Panc1 (cell line): ENCODE measurements at regions not wholly inside any gene's neighbourhood (a gene's known extent, or its start where the extent isn't known, plus 50 kb on each side); places are given as distances from the start of the nearest gene placed in this dataset.

ENCODE experiments used
- ATAC-seq: fragments of 200-7000 bp; cut with Tn5 transposase; 2 replicates; pipeline ENCODE4 v1.9.1; 2020; ENCODE audit warnings: mild to moderate bottlenecking, moderate library complexity
- BruUV-seq: library from RNA; stranded (reverse); fragments of 400-500 nt; replicated peaks from 2 replicates; lab custom pipeline; 2021; lab: Mats Ljungman, UMichigan
- CTCF ChIA-PET: fragments of 300-600 bp; sonication (Branson Sonifier 250); formaldehyde crosslinking; loops from one replicate; lab custom pipeline; 2022; ENCODE audit warnings: antibody characterized with exemption; lab: Charles Lee
- POLR2A ChIA-PET: fragments of 300-600 bp; sonication (Branson Sonifier 250); formaldehyde crosslinking; loops from one replicate; lab custom pipeline; 2022; ENCODE audit warnings: antibody characterized with exemption; lab: Charles Lee
- DNase-seq: peaks from one replicate; pipeline ENCODE4 v3.0.0-alpha.2; 2010; ENCODE audit warnings: low read depth, low spot score
- H3K27ac ChIP-seq: 2 replicates; pipeline ENCODE4 v1.5.1; 2011; ENCODE audit warnings: mild to moderate bottlenecking, low read length, inconsistent platforms
- H3K27me3 ChIP-seq: fragments of 200-500 bp; sonication (Bioruptor generic); 2 replicates; pipeline ENCODE4 v1.6.0; 2014; ENCODE audit warnings: low read length, inconsistent platforms; ENCODE audit not compliant: control insufficient read depth, insufficient read depth
- H3K36me3 ChIP-seq: fragments of 200-500 bp; sonication (Bioruptor generic); 2 replicates; pipeline ENCODE4 v1.5.1; 2014; ENCODE audit warnings: inconsistent platforms, mild to moderate bottlenecking, low read length, moderate library complexity; ENCODE audit not compliant: control insufficient read depth, insufficient read depth
- H3K4me1 ChIP-seq: 2 replicates; pipeline ENCODE4 v1.5.1; 2011; ENCODE audit warnings: inconsistent platforms, mild to moderate bottlenecking, low read length, moderate library complexity; ENCODE audit not compliant: control insufficient read depth, insufficient read depth
- H3K4me3 ChIP-seq, 2 experiments: 2 replicates each; pipeline ENCODE4 v1.5.1; 2011 to 2012; ENCODE audit warnings: low read depth in 2 of 2, low read length in 2 of 2, mild to moderate bottlenecking in 2 of 2, inconsistent platforms in 1 of 2, moderate library complexity in 1 of 2
- H3K9me3 ChIP-seq: fragments of 200-500 bp; sonication (Bioruptor generic); 2 replicates; pipeline ENCODE4 v1.5.1; 2014; ENCODE audit warnings: low read depth, mild to moderate bottlenecking, inconsistent platforms, low read length, moderate library complexity; ENCODE audit not compliant: control insufficient read depth, insufficient read depth
- POLR2AphosphoS5 ChIP-seq: IDR thresholded peaks from 2 replicates; pipeline ENCODE4 v1.6.1; 2012; ENCODE audit warnings: mild to moderate bottlenecking, low read depth, low read length, moderate library complexity
- SIN3A ChIP-seq: IDR thresholded peaks from 2 replicates; pipeline ENCODE4 v1.6.1; 2012; ENCODE audit warnings: low read depth, mild to moderate bottlenecking, low read length, moderate library complexity, borderline replicate concordance; ENCODE audit not compliant: insufficient read depth
- TCF7L2 ChIP-seq: IDR thresholded peaks from 2 replicates; pipeline ENCODE4 v1.6.1; 2011; ENCODE audit warnings: mild to moderate bottlenecking, low read depth, low read length, inconsistent platforms
- in situ Hi-C: cut with HindIII; loops from 2 replicates; pipeline ENCODE4 v1.10.0; 2016; ENCODE audit warnings: low sequenced_read_pairs, low pct_unique_long_range_greater_than_20kb
- intact Hi-C: fragments of 100-400 bp; cut with micrococcal nuclease; formaldehyde crosslinking; loops from one replicate; pipeline ENCODE4 v1.10.0; 2022; ENCODE audit not compliant: unreplicated experiment
- TF ChIP-seq, protein P1 (sequence below), 2 experiments: IDR thresholded peaks; 2 replicates each; pipeline ENCODE4 v1.6.1; 2011 to 2012; ENCODE audit warnings: low read depth in 2 of 2, control low read depth in 1 of 2, low read length in 1 of 2, mild to moderate bottlenecking in 1 of 2, moderate library complexity in 1 of 2; ENCODE audit not compliant: insufficient read depth in 1 of 2
- TF ChIP-seq, protein P2 (sequence below): fragments of 450-650 bp; IDR thresholded peaks from 2 replicates; pipeline ENCODE4 v1.5.1; 2017; ENCODE audit warnings: mild to moderate bottlenecking

DNA sequence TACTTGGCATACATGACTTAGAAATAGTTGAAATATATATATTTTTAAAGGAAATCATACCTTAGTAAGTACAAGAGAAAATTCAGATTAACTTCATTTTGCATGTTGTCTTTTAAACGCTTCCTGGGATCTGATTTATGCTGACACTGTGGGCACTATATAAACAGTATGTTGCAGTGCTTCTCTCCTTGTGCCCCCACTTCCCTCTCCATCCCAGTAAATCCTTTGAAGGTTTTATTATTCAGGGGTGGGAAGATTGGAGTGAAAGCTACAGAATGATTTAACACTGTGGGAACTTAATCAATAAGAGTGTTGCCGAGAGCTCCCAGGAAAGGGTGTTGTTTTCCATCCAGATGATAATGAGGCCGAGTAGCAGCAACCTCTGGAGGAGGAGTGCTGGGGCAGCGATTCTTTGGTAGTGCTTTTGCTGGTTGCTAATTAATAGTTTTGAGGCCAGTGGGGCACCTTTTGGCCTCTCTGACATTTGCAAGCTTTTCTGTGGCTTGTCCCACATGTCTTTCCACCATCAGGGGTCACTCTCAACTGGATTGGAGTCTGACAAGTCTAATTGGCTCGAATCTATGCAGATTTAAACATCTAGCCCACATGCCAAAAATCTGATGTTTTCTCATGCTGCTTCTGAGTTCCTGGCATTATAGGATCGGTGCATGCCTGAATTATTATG lies 183.0 kb upstream of the MMS22L start:
- H3K4me3 ChIP-seq: no peak overlapping the region
- H3K9me3 ChIP-seq: no peaks in the 10 kb centered on the region
- intact Hi-C loops (no loop called here), in situ Hi-C loops (no loop called here)
- CTCF ChIA-PET: no interaction called here
- no peaks in the 10 kb centered on the region for H3K27me3 ChIP-seq
- DNase-seq (no peak), ATAC-seq (no peak)
- POLR2A ChIA-PET: no interaction called here
- BruUV-seq: no TSS peak
- H3K27ac ChIP-seq: no peak overlapping the region
- no peaks in the 10 kb centered on the region for H3K36me3 ChIP-seq
- TF ChIP-seq, protein P1, sequence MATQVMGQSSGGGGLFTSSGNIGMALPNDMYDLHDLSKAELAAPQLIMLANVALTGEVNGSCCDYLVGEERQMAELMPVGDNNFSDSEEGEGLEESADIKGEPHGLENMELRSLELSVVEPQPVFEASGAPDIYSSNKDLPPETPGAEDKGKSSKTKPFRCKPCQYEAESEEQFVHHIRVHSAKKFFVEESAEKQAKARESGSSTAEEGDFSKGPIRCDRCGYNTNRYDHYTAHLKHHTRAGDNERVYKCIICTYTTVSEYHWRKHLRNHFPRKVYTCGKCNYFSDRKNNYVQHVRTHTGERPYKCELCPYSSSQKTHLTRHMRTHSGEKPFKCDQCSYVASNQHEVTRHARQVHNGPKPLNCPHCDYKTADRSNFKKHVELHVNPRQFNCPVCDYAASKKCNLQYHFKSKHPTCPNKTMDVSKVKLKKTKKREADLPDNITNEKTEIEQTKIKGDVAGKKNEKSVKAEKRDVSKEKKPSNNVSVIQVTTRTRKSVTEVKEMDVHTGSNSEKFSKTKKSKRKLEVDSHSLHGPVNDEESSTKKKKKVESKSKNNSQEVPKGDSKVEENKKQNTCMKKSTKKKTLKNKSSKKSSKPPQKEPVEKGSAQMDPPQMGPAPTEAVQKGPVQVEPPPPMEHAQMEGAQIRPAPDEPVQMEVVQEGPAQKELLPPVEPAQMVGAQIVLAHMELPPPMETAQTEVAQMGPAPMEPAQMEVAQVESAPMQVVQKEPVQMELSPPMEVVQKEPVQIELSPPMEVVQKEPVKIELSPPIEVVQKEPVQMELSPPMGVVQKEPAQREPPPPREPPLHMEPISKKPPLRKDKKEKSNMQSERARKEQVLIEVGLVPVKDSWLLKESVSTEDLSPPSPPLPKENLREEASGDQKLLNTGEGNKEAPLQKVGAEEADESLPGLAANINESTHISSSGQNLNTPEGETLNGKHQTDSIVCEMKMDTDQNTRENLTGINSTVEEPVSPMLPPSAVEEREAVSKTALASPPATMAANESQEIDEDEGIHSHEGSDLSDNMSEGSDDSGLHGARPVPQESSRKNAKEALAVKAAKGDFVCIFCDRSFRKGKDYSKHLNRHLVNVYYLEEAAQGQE (IDR thresholded peaks at IDR 0.05; ENCODE audit: insufficient read depth in 1 of 2, low read depth in 2 of 2, low read length in 1 of 2): no peak
- TF ChIP-seq POLR2AphosphoS5: no peak
- no peak for TF ChIP-seq TCF7L2
- TF ChIP-seq, protein P2, sequence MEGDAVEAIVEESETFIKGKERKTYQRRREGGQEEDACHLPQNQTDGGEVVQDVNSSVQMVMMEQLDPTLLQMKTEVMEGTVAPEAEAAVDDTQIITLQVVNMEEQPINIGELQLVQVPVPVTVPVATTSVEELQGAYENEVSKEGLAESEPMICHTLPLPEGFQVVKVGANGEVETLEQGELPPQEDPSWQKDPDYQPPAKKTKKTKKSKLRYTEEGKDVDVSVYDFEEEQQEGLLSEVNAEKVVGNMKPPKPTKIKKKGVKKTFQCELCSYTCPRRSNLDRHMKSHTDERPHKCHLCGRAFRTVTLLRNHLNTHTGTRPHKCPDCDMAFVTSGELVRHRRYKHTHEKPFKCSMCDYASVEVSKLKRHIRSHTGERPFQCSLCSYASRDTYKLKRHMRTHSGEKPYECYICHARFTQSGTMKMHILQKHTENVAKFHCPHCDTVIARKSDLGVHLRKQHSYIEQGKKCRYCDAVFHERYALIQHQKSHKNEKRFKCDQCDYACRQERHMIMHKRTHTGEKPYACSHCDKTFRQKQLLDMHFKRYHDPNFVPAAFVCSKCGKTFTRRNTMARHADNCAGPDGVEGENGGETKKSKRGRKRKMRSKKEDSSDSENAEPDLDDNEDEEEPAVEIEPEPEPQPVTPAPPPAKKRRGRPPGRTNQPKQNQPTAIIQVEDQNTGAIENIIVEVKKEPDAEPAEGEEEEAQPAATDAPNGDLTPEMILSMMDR: peak; percentile 16; the same call in 1 of the 2 replicates
- TF ChIP-seq SIN3A: no peak
- no peaks in the 10 kb centered on the region for H3K4me1 ChIP-seq

DNA sequence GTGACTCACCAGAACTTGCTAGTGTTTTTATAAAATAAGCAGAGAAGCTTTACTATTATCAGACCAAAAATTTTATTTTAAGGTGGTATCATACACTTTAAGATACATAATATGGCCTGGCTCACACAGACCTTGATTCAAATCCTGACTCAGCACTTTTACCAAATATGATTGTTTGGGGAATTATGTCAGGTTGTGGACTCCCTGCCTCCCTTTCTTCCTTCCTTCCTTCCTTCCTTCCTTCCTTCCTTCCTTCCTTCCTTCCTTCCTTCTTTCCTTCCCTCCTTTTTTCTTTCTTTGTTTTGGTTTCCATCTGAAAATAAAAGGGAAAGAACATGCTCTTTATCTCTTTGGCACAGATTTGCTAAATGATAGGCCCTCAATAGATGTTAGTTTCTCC lies 186.0 kb upstream of the MMS22L start:
- Histone ChIP-seq H3K4me3 (no peak overlapping the region), H3K4me1 (no peaks in the 10 kb centered on the region), H3K27ac (no peak overlapping the region), H3K36me3 (no peaks in the 10 kb centered on the region), H3K9me3 (no peaks in the 10 kb centered on the region), H3K27me3 (no peaks in the 10 kb centered on the region)
- CTCF ChIA-PET: no interaction called here
- POLR2A ChIA-PET: no interaction called here
- ATAC-seq (no peak), DNase-seq (no peak)
- intact Hi-C loops: no loop called here
- no peak for TF ChIP-seq SIN3A
- TF ChIP-seq, protein P1 (IDR thresholded peaks at IDR 0.05; ENCODE audit: insufficient read depth in 1 of 2, low read depth in 2 of 2, low read length in 1 of 2): no peak
- no peak for TF ChIP-seq TCF7L2
- TF ChIP-seq POLR2AphosphoS5: no peak
- TF ChIP-seq, protein P2: no peak
- in situ Hi-C loops: no loop called here
- no TSS peak for BruUV-seq
